Hematopoietic multipotent progenitor cell treated with erythropoietin and hydrocortisone succinate and interleukin-3 and kit ligand, for 4 days (in vitro differentiated cells): ENCODE measurements at regions not wholly inside any gene's neighbourhood (a gene's known extent, or its start where the extent isn't known, plus 50 kb on each side); places are given as distances from the start of the nearest gene placed in this dataset.

Experiments
- DNase-seq: peaks from one replicate; pipeline ENCODE4 v3.0.0-alpha.2; 2015

- DNase-seq: no peak
Measured at GRCh38 chr14:42860371-42860770, 1253.7 kb downstream of the LRFN5 start.

DNA sequence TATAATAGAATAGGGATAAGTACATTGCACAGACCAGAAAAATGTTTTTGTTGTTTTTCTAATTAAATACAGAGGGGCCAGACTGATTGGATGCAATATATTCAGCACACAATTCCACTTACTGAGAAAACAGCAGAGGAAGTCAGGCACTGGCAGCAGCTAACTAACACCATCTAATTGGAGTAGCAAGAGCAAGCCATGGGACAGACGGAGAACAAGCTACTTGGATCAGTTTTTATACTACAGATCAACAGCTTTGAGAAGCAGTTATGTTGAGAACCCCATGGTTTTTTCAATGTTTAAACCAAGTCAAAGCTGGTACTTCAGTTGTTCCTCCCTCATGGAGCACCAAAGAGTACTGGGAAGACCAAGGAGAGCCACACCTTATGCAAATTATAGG, 1249.4 kb downstream of the LRFN5 start:
- DNase-seq: no peak

- peak; percentile 23 for DNase-seq
Measured at GRCh38 chr14:42855085-42855484, 1248.4 kb downstream of the LRFN5 start.

DNA sequence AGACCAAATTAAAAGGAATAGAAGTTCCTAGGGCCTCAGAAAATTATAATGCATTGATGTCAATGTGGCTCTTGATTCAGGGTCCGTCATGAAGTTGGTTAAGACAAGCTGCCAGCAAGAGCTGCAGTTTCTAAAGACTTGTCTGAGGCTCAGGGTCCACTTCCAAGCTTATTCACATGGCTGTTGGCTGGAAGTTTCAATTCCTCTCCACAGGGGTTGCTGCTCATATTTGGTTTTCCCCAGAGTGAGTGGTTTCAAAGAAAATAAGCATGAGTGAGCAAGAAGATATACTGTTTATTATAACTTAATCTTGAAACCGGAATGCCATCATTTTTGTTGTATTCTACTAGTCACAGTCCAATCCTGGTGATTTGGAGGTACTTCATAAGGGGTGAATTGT, 1247.4 kb downstream of the LRFN5 start:
- no peak for DNase-seq

- DNase-seq: no peak
Measured at GRCh38 chr14:42848652-42849051, 1242.0 kb downstream of the LRFN5 start.

GRCh38 chr14:42814817-42815216, 1208.1 kb downstream of the LRFN5 start:
- DNase-seq: no peak

- peak; percentile 1 for DNase-seq
Measured at GRCh38 chr14:42806909-42807315, 1200.2 kb downstream of the LRFN5 start.

GRCh38 chr14:42804141-42804540, 1197.5 kb downstream of the LRFN5 start:
- DNase-seq: no peak

- DNase-seq: no peak
Measured at GRCh38 chr14:42802346-42802745, 1195.7 kb downstream of the LRFN5 start.

DNA sequence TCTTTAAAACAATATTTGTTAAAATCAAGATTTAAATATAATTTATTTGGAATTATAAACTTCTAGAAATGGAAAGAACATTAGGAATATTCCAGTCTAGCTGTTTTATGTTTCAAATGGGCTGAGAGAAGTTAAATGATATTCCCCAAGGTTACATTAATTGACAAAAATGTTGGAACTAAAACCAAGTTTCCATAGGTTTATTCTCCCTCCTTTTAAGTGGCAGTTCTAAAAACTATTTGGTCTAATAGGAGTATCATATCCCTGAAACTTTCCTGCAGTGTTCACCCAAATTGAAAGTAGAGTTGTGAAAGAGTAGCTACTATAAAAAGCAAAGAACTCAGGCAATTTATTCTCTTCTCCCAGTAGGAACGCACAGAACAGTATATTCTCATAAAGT, 1185.5 kb downstream of the LRFN5 start:
- no peak for DNase-seq

DNA sequence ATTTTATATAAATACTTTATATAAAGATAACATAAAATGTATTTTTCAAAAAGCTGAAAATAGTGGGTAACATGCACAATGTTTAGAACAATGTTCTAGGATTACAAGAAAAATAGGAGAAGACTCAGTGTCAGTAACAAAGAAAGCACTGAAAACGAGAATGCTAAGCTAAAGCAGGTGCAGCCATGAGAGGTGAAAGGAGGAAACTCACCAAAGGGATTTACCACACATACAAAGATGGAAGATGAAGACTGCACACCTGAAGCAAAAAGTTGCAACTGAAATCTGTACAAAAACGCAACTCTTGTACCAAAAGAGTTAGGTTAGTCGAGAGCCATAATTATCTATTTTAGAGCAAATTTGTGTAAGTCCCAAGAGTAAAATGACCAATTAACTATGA, 1176.1 kb downstream of the LRFN5 start:
- DNase-seq: no peak

- DNase-seq: no peak
Measured at GRCh38 chr14:42778984-42779383, 1172.3 kb downstream of the LRFN5 start.

GRCh38 chr14:42750771-42751170, 1144.1 kb downstream of the LRFN5 start:
- DNase-seq: no peak

DNA sequence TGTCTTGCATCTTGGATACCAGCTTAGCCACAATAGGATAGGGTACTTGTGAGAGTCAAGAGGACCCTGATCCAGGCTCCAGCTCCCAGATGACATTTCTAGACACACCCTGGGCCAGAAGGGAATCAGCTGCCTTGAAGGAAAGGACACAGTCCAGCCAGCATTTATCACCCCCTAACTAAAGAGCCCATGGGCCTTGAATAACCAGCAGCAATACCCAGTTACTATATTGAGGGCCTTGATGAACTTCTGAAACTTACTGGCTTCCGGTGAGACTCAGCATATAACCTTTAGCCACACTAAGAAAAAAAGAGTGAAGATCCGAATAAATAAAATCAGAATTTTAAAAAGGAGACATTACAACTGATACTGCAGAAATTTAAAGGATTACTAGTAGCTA, 1135.4 kb downstream of the LRFN5 start:
- no peak for DNase-seq

GRCh38 chr14:42736408-42736807, 1129.7 kb downstream of the LRFN5 start:
- DNase-seq: no peak

- no peak for DNase-seq
Measured at GRCh38 chr14:42734041-42734440, 1127.4 kb downstream of the LRFN5 start.

DNA sequence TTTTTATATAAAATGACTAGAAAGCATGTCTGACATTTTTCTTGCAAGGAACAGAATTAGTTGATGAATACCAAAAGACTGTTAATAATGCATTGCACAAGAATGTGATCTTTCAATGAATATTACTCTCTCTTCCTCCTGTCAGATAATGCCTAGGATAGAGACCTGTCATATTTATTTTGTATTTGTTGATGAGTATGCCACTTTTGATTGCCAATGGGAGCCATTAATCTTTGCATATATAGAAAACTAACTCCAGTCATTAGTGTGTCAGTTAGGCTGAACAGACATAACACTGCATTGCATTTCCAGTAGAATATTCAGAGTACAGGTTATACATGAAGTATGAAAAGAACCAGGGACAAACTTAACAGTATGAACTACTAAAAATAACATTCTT, 1125.3 kb downstream of the LRFN5 start:
- DNase-seq: no peak

DNA sequence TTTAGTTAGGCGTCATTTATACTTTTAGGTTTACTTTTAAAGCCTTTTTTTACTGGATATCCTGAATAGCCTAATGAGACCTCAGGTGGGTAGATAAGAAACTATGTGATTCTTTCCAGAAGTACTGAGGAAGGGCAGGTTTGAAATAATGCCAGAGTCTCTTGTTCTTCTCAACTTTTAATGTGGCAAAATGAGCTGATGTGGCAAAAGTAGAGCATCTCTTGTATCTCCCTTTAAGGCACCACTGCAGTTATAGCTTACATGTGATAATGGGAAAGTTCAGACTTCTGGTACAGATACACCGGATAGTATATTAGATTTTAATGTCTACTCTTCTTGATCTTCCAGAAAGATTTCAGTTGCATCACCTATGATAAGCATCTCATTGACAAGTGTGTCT, 1124.8 kb downstream of the LRFN5 start:
- DNase-seq: no peak

GRCh38 chr14:42729681-42730080, 1123.0 kb downstream of the LRFN5 start:
- DNase-seq: no peak

GRCh38 chr14:42719391-42719790, 1112.7 kb downstream of the LRFN5 start:
- DNase-seq: no peak

DNA sequence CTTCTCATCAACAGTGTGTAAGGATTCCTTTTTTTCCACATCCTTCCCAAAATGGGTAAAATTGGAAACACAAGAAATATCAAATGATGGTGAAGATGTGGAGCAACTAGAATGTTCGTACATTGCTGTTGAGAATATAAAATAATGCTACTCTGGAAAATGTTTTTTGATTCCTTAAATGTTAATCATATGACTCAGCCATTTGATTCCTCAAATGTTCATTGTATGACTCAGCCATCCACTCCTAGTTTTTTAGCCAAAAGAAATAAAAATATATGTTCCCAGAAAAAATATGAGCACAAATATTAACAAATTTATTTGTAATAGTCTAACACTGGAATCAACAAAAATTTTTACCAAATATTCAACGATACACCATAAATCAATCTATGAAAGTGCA, 1108.6 kb downstream of the LRFN5 start:
- no peak for DNase-seq

- no peak for DNase-seq
Measured at GRCh38 chr14:42710071-42710470, 1103.4 kb downstream of the LRFN5 start.

DNA sequence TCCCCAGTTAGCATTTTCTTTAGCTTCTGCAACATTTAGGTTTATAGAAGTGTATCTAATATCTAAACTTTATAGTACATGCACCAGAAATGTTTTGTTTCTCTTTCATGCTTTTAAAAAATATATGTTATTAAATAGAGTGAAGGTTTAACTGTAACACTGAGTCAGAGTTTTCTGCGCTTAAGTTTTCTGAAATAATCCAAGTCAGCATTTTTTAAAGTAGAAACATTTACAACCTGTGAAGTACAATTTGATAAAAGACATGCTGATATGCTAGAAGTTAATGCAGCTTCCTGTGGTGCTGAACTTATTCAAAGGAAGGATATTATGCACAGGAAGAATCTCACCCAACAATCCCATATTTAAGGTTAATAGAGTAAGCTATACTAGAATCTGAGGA, 1096.8 kb downstream of the LRFN5 start:
- DNase-seq: no peak

DNA sequence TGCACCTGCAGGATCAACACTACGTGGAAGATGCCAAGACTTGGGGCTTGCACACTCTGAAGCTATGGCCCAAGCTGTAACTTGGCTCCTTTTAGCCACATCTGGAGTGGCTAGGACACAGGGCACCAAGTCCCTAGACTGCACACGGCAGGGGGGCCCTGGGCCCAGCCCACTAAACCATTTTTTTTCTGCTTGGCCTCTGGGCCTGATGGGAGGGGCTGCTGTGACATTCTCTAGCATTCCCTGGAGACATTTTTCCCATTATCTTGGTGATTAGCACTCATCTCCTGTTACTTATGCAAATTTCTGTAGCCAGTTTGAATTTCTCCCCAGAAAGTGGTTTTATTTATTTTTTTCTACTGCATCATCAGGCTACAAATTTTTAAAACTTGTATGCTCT, 1080.7 kb downstream of the LRFN5 start:
- DNase-seq: no peak

DNA sequence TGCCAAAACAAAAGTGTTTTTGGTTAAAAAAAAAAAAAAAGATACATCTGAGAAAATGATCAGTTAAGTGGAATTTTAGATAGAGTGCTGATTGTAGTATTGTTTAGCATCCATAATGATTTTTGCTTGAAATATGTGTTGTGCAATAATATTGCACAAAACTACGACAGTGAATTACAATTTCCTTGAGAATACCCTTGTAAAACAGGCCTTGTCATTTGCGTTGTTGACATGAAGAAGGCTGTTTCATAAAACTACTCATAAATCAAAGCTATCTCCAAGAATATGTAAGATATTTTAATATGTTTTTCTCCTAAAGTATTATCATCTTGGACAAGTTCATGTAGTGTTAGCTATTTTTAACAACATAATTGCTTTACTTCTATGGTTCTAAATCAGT, 1077.0 kb downstream of the LRFN5 start:
- DNase-seq: no peak

DNA sequence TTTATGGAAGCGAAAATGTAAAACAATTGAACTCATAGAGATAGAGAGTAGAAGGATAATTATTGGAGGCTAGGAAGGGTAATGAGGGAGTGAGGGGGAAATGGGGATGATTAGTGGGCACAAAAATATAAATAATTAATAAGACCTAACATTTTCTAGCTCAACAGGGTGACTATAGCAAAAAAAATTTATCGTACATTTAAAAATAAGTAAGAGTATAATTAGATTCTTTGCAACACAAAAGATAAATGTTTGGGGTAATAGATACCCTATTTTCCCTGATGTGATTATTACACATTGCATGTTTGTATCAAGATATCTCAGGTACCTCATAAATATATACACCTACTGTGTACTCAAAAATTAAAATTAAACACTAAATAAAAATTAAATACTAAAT, 1070.0 kb downstream of the LRFN5 start:
- no peak for DNase-seq
